H1 (cell line): ENCODE measurements at regions not wholly inside any gene's neighbourhood (a gene's known extent, or its start where the extent isn't known, plus 50 kb on each side); places are given as distances from the start of the nearest gene placed in this dataset.

Experiments used
- CTCF ChIA-PET: fragments of 300-600 bp; sonication (Branson Sonifier 250); formaldehyde crosslinking; loops from one replicate; lab custom pipeline; 2021; ENCODE audit not compliant: partially characterized antibody; lab: Charles Lee
- POLR2A ChIA-PET: fragments of 300-600 bp; sonication (Branson Sonifier 250); formaldehyde crosslinking; loops from one replicate; lab custom pipeline; 2021; ENCODE audit warnings: inconsistent platforms; ENCODE audit not compliant: partially characterized antibody; lab: Charles Lee
- DNase-seq, 2 experiments: peaks; one replicate each; pipeline versions ENCODE4 v3.0.0 to v3.0.0-alpha.2; 2010 to 2022; ENCODE audit warnings: low spot score in 2 of 2, low read depth in 1 of 2, mixed read lengths in 1 of 2
- FAIRE-seq: peaks from 2 replicates; lab custom pipeline; 2011; peaks lifted over from hg19 to GRCh38; lab: Jason Lieb, UNC
- H2AFZ ChIP-seq: 2 replicates; pipeline ENCODE4 v1.8.1; 2012; ENCODE audit warnings: low read length, inconsistent platforms
- H2AK5ac ChIP-seq: 2 replicates; pipeline ENCODE4 v1.6.1; 2013; ENCODE audit warnings: low read depth, low read length
- H2BK120ac ChIP-seq: replicated peaks from 2 replicates; pipeline ENCODE3; 2013; ENCODE audit warnings: low read depth, low read length, inconsistent platforms
- H2BK12ac ChIP-seq: 2 replicates; pipeline ENCODE4 v1.6.1; 2013; ENCODE audit warnings: low read depth, low read length
- H2BK15ac ChIP-seq: 2 replicates; pipeline ENCODE4 v1.6.1; 2013; ENCODE audit warnings: low read length
- H2BK20ac ChIP-seq: 2 replicates; pipeline ENCODE4 v1.6.1; 2013; ENCODE audit warnings: low read length
- H2BK5ac ChIP-seq: 2 replicates; pipeline ENCODE4 v1.6.1; 2013; ENCODE audit warnings: low read depth, low read length
- H3K14ac ChIP-seq: 2 replicates; pipeline ENCODE4 v1.6.1; 2013; ENCODE audit warnings: inconsistent platforms; ENCODE audit not compliant: insufficient read length
- H3K18ac ChIP-seq: 2 replicates; pipeline ENCODE4 v1.6.1; 2013; ENCODE audit warnings: low read length; ENCODE audit errors: extremely low read depth
- H3K23ac ChIP-seq: 2 replicates; pipeline ENCODE4 v1.6.1; 2013; ENCODE audit warnings: inconsistent platforms; ENCODE audit not compliant: insufficient read length
- H3K23me2 ChIP-seq: 2 replicates; pipeline ENCODE4 v1.6.1; 2013; ENCODE audit warnings: low read depth, low read length
- H3K27ac ChIP-seq: 2 replicates; pipeline ENCODE4 v1.6.1; 2011; ENCODE audit warnings: low read depth, low read length, inconsistent platforms
- H3K27me3 ChIP-seq, 4 experiments: replicated peaks in 1 of 4; 1 replicate in 1 of 4; 2 replicates in 3 of 4; pipeline versions ENCODE4 v1.6.1 to v1.8.1; 2011 to 2013; ENCODE audit warnings: low read length in 3 of 4, mild to moderate bottlenecking in 3 of 4, inconsistent platforms in 2 of 4, mixed read lengths in 2 of 4, moderate library complexity in 1 of 4; ENCODE audit not compliant: control insufficient read depth in 3 of 4, insufficient read depth in 3 of 4; ENCODE audit errors: extremely low read depth in 1 of 4
- H3K36me3 ChIP-seq, 4 experiments: 2 replicates each; pipeline versions ENCODE4 v1.6.1 to v1.8.1; 2011 to 2013; ENCODE audit warnings: mild to moderate bottlenecking in 4 of 4, low read length in 3 of 4, moderate library complexity in 2 of 4, control low read depth in 1 of 4, inconsistent platforms in 1 of 4; ENCODE audit not compliant: insufficient read depth in 4 of 4, control insufficient read depth in 2 of 4
- H3K4ac ChIP-seq: replicated peaks from 2 replicates; pipeline ENCODE3; 2013; ENCODE audit warnings: low read length, low read depth, mixed read lengths, inconsistent platforms; ENCODE audit not compliant: insufficient read length
- H3K4me1 ChIP-seq, 4 experiments: replicated peaks in 1 of 4; 1 replicate in 1 of 4; 2 replicates in 3 of 4; pipeline versions ENCODE4 v1.6.1 to v1.8.1; 2011 to 2013; ENCODE audit warnings: low read length in 3 of 4, inconsistent platforms in 2 of 4, mixed read lengths in 1 of 4; ENCODE audit not compliant: insufficient read depth in 4 of 4, control insufficient read depth in 3 of 4
- H3K4me2 ChIP-seq, 2 experiments: 2 replicates each; pipeline versions ENCODE4 v1.6.1 to v1.8.1; 2011 to 2013; ENCODE audit warnings: low read depth in 2 of 2, low read length in 2 of 2, control low read depth in 1 of 2, inconsistent platforms in 1 of 2, mild to moderate bottlenecking in 1 of 2; ENCODE audit not compliant: insufficient read depth in 1 of 2
- H3K4me3 ChIP-seq, 4 experiments: fragments of 200-600, 300-600 bp in 1 of 4; sonication (generic), shearing (Covaris generic), sonication (Bioruptor Twin) in 1 of 4; 2 replicates each; pipeline versions ENCODE4 v1.5.1 to v1.8.1; 2011 to 2016; ENCODE audit warnings: low read length in 4 of 4, low read depth in 3 of 4, control low read depth in 2 of 4, inconsistent platforms in 2 of 4, mild to moderate bottlenecking in 2 of 4, mixed read lengths in 1 of 4, moderate library complexity in 1 of 4; ENCODE audit not compliant: insufficient read depth in 2 of 4; ENCODE audit errors: extremely low read depth in 1 of 4
- H3K56ac ChIP-seq: replicated peaks from 2 replicates; pipeline ENCODE3; 2013; ENCODE audit warnings: low read depth, mild to moderate bottlenecking, mixed read lengths, low read length, inconsistent platforms; ENCODE audit not compliant: insufficient read length
- H3K79me1 ChIP-seq: 2 replicates; pipeline ENCODE4 v1.6.1; 2013; ENCODE audit warnings: low read depth, low read length, control low read depth
- H3K79me2 ChIP-seq, 2 experiments: 2 replicates each; pipeline versions ENCODE4 v1.6.1 to v1.8.1; 2012 to 2013; ENCODE audit warnings: low read length in 2 of 2, mild to moderate bottlenecking in 2 of 2, inconsistent platforms in 1 of 2; ENCODE audit not compliant: insufficient read depth in 2 of 2, control insufficient read depth in 1 of 2
- H3K9ac ChIP-seq, 4 experiments: replicated peaks in 1 of 4; 1 replicate in 1 of 4; 2 replicates in 3 of 4; pipeline versions ENCODE4 v1.6.1 to v1.8.1; 2011 to 2013; ENCODE audit warnings: low read depth in 3 of 4, low read length in 3 of 4, control low read depth in 2 of 4, mild to moderate bottlenecking in 2 of 4, moderate library complexity in 2 of 4, inconsistent platforms in 1 of 4; ENCODE audit errors: extremely low read depth in 1 of 4
- H3K9me3 ChIP-seq, 2 experiments: 2 replicates each; pipeline versions ENCODE4 v1.6.1 to v1.8.1; 2012 to 2013; ENCODE audit warnings: mild to moderate bottlenecking in 2 of 2, moderate library complexity in 2 of 2, control low read depth in 1 of 2, inconsistent platforms in 1 of 2, low read depth in 1 of 2, low read length in 1 of 2, mixed read lengths in 1 of 2; ENCODE audit not compliant: insufficient read depth in 2 of 2
- H4K20me1 ChIP-seq, 2 experiments: replicated peaks in 1 of 2; 2 replicates each; pipeline versions ENCODE3 to v1.8.1; 2011 to 2013; ENCODE audit warnings: inconsistent platforms in 2 of 2, low read length in 2 of 2, mild to moderate bottlenecking in 1 of 2; ENCODE audit not compliant: insufficient read depth in 2 of 2, control insufficient read depth in 1 of 2
- H4K5ac ChIP-seq: 2 replicates; pipeline ENCODE4 v1.6.1; 2013; ENCODE audit warnings: low read length, low read depth, mixed read lengths, inconsistent platforms; ENCODE audit not compliant: insufficient read length
- H4K8ac ChIP-seq: 2 replicates; pipeline ENCODE4 v1.8.0; 2013; ENCODE audit warnings: mild to moderate bottlenecking, moderate library complexity, low read length, inconsistent platforms; ENCODE audit not compliant: insufficient read depth; ENCODE audit errors: extremely low read depth
- H4K91ac ChIP-seq: replicated peaks from 2 replicates; pipeline ENCODE3; 2013; ENCODE audit warnings: low read length, mixed read lengths, inconsistent platforms; ENCODE audit not compliant: insufficient read length
- CHD1 ChIP-seq: IDR thresholded peaks from 2 replicates; pipeline ENCODE4 v1.6.1; 2012; ENCODE audit warnings: low read depth, low read length, improper control_type of control experiment
- CTBP2 ChIP-seq: IDR thresholded peaks from 2 replicates; pipeline ENCODE4 v1.7.0; 2011; ENCODE audit warnings: borderline replicate concordance, mild to moderate bottlenecking, moderate library complexity, mixed read lengths, low read length; ENCODE audit not compliant: insufficient read depth, insufficient read length
- CTCF ChIP-seq, 3 experiments: IDR thresholded peaks; 1 replicate in 2 of 3; 2 replicates in 1 of 3; pipeline versions ENCODE4 v1.5.1 to v1.6.1; 2011; ENCODE audit warnings: low read length in 3 of 3, mild to moderate bottlenecking in 3 of 3, inconsistent platforms in 2 of 3, low read depth in 1 of 3, moderate library complexity in 1 of 3; ENCODE audit not compliant: insufficient read depth in 1 of 3; ENCODE audit errors: control extremely low read depth in 1 of 3
- EZH2 ChIP-seq: fragments of 200-600 bp; sonication (generic); IDR thresholded peaks from 2 replicates; pipeline ENCODE4 v1.7.1; 2012; ENCODE audit warnings: low read depth, mild to moderate bottlenecking, moderate library complexity, low read length, inconsistent platforms; ENCODE audit not compliant: severe bottlenecking
- GABPA ChIP-seq: IDR thresholded peaks from 2 replicates; pipeline ENCODE4 v1.6.1; 2011; ENCODE audit warnings: mild to moderate bottlenecking, low read length, moderate library complexity, borderline replicate concordance; ENCODE audit not compliant: insufficient read depth
- MAX ChIP-seq: IDR thresholded peaks from 2 replicates; pipeline ENCODE4 v1.6.1; 2012; ENCODE audit warnings: inconsistent platforms
- POLR2AphosphoS5 ChIP-seq: IDR thresholded peaks from 2 replicates; pipeline ENCODE4 v1.6.1; 2011; ENCODE audit warnings: low read depth, low read length
- POU5F1 ChIP-seq: IDR thresholded peaks from 2 replicates; pipeline ENCODE4 v1.6.1; 2011; ENCODE audit warnings: low read depth, mild to moderate bottlenecking, low read length, moderate library complexity
- RFX5 ChIP-seq: IDR thresholded peaks from 2 replicates; pipeline ENCODE4 v1.6.1; 2011; ENCODE audit warnings: low read depth, low read length, improper control_type of control experiment, borderline replicate concordance
- USF2 ChIP-seq: IDR thresholded peaks from 2 replicates; pipeline ENCODE4 v1.6.1; 2011; ENCODE audit warnings: low read length, improper control_type of control experiment
- WGBS, 2 experiments: shearing (Covaris generic) in 1 of 2; methylation state at CpG; one replicate each; pipeline versions ENCODE4 v1.1.6 to v1.1.7; 2013 to 2015; ENCODE audit warnings: low lambda C conversion rate in 2 of 2, mixed read lengths in 2 of 2, inconsistent platforms in 1 of 2, low coverage in 1 of 2, missing lambda C conversion rate in 1 of 2; ENCODE audit not compliant: insufficient replicate concordance in 2 of 2, insufficient coverage in 1 of 2, insufficient read length in 1 of 2; ENCODE audit errors: extremely low coverage in 1 of 2, missing lambda C conversion rate in 1 of 2; 5-methylcytosine and 5-hydroxymethylcytosine counted together

GRCh38 chr10:28788762-28789161, 111.4 kb downstream of the BAMBI start:
- Histone ChIP-seq H3K18ac (no peak overlapping the region), H3K4me2 (no peak overlapping the region), H4K8ac (no peak overlapping the region), H3K9me3 (no peaks in the 10 kb centered on the region), H4K5ac (no peak overlapping the region), H3K36me3 (no peaks in the 10 kb centered on the region), H2AK5ac (no peak overlapping the region), H2AFZ (no peak overlapping the region), H2BK20ac (no peak overlapping the region), H3K23ac (no peak overlapping the region), H2BK120ac (no peak overlapping the region), H4K91ac (no peak overlapping the region), H3K9ac (no peak overlapping the region), H2BK5ac (no peak overlapping the region), H3K79me1 (no peaks in the 10 kb centered on the region), H3K4ac (no peak overlapping the region), H3K79me2 (no peaks in the 10 kb centered on the region), H3K27ac (no peak overlapping the region), H4K20me1 (no peaks in the 10 kb centered on the region), H2BK15ac (no peak overlapping the region), H3K14ac (no peak overlapping the region), H3K23me2 (no peaks in the 10 kb centered on the region), H3K27me3 (0 out of 7 replicates have a peak, but pooled peaks cover 0 to 4% (median 0%) of the 10 kb centered on the region in 4 experiments), H3K4me3 (no peak overlapping the region), H2BK12ac (no peak overlapping the region), H3K4me1 (peaks cover 2 to 3% (median 2%) of the 10 kb centered on the region in 4 experiments; a peak in 4 of 7 replicates), H3K56ac (no peak overlapping the region)
- ChIA-PET CTCF (interaction anchor here (2.1 kb wide), 1 partner anchor 10 kb away, joined by 4 read pairs; no protein-coding TSS in a partner anchor), POLR2A (no interaction called here)
- no peak for TF ChIP-seq MAX
- TF ChIP-seq POLR2AphosphoS5: no peak
- no peak for TF ChIP-seq USF2
- no peak for TF ChIP-seq GABPA
- no peak for TF ChIP-seq POU5F1
- no peak for TF ChIP-seq CTCF (IDR thresholded peaks at IDR 0.05; ENCODE audit: control extremely low read depth in 1 of 3, insufficient read depth in 1 of 3, low read depth in 1 of 3, low read length in 3 of 3)
- TF ChIP-seq CTBP2: no peak
- no peak for TF ChIP-seq CHD1
- no peak for TF ChIP-seq RFX5
- TF ChIP-seq EZH2: no peak
- FAIRE-seq: no peak
- DNase-seq: no peak
- WGBS, 2 experiments: 99% methylated on average over 5 of the region's 5 CpGs; no CpG with 5 or more reads in 1 of the 2 experiments
